Body of pancreas (tissue), 4 donors: ENCODE measurements at regions not wholly inside any gene's neighbourhood (a gene's known extent, or its start where the extent isn't known, plus 50 kb on each side); places are given as distances from the start of the nearest gene placed in this dataset.

Experiments
- CTCF ChIP-seq, 7 experiments: fragments of 450-650 bp in 4 of 7; fragments of 200-600 bp in 3 of 7; sonication (generic) in 3 of 7; IDR thresholded peaks; one replicate each; pipeline ENCODE4 v1.5.1; 2016 to 2019; ENCODE audit warnings: antibody characterized with exemption in 7 of 7
- POLR2A ChIP-seq, 3 donors: fragments of 450-650 bp; IDR thresholded peaks; one replicate each; pipeline ENCODE4 v1.6.1; 2016; ENCODE audit warnings: antibody characterized with exemption in 3 of 3, mild to moderate bottlenecking in 2 of 3

DNA sequence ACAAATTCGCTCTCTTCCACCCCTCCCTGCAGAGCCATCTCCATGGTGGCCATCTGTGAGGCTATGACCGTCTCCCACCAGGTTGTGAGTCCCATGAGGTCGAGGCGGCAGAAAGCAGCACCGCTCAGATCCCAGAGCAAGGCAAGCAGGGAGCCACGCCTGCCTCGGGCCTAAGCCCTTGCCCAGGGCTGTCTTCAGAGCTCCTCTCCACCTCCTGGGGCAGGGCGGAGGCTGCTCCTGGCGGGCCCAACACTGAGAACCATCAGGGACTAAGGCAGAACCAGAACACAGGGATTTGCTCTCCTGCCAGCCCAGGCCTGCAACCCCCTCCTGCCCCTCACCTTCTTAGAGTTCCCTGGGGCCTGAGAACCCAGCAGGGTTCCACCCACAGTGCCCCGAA is 80.9 kb upstream of the WNT11 start:
- no peak for TF ChIP-seq CTCF (IDR thresholded peaks at IDR 0.05)
- TF ChIP-seq POLR2A (IDR thresholded peaks at IDR 0.05): no peak
